GM18861 (cell line): ENCODE measurements at regions not wholly inside any gene's neighbourhood (a gene's known extent, or its start where the extent isn't known, plus 50 kb on each side); places are given as distances from the start of the nearest gene placed in this dataset.

ENCODE experiments used
- ATAC-seq: cut with Tn5 transposase; IDR thresholded peaks from one replicate; pipeline ENCODE4 v1.9.1; 2021; ENCODE audit not compliant: unreplicated experiment

DNA sequence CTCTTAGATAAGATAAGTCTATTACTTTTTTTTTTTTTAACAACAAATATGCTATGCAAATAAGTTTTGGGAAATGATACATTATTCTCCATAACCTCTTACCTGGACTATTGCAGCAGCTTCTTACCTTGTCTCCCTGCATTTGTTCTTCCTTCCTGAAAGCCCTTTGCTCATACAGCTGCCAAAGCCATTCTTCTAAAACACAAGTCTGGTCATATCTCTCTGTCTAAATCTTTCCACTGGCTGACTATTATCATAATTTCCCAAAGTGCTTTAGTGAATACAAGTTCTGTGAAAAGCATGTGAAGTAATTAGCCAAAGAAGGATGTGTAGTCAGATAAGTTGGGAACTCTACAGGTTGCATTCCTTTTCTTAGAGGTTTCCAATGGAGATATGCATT lies 115.4 kb upstream of the CNTLN start:
- ATAC-seq = no peak

GRCh38 chr9:17018540-17019196 lies 116.2 kb upstream of the CNTLN start:
- ATAC-seq = no peak

GRCh38 chr9:17017931-17018491 lies 116.8 kb upstream of the CNTLN start:
- ATAC-seq = no peak

GRCh38 chr9:17013891-17014290 lies 120.9 kb upstream of the CNTLN start:
- ATAC-seq = no peak

DNA sequence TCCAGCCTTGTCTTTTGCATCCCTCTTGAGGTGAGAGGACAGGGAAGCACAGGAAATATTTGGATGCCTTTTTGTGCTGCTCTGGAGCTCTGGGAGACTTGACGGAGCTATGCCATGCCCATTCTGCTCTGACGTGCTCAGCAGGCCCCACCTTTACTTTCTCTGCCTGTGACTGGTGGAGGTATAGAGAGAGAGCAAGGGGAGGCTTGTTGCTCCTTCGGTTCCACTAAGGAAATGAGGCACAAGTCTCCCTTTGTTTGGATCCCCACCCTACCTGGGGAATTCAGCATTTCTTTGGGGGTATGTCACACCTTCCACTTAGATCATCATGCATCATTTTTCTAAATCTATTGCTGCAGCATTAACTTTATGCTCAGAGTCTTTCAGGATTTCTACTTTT lies 121.8 kb upstream of the CNTLN start:
- no peak for ATAC-seq

GRCh38 chr9:17011880-17012279 lies 123.0 kb upstream of the CNTLN start:
- no peak for ATAC-seq

DNA sequence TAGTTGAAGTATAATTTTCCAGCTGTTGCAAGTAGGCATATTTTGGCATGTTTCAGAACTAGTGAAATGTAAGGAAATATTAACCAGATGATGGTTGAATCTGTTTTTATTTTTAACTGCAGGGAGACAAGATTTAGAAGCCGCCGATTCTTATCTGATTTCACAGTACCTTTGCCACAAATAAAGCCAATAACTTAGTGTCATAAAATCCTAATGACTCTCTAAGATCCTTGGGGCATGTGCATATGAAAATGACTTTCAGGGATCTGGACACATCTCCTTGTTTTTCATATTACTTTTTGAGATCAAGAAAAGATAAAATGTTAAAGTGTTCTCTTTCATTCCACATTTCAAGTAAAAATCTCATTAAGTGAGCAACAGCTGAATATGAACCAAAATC lies 125.8 kb upstream of the CNTLN start:
- no peak for ATAC-seq

DNA sequence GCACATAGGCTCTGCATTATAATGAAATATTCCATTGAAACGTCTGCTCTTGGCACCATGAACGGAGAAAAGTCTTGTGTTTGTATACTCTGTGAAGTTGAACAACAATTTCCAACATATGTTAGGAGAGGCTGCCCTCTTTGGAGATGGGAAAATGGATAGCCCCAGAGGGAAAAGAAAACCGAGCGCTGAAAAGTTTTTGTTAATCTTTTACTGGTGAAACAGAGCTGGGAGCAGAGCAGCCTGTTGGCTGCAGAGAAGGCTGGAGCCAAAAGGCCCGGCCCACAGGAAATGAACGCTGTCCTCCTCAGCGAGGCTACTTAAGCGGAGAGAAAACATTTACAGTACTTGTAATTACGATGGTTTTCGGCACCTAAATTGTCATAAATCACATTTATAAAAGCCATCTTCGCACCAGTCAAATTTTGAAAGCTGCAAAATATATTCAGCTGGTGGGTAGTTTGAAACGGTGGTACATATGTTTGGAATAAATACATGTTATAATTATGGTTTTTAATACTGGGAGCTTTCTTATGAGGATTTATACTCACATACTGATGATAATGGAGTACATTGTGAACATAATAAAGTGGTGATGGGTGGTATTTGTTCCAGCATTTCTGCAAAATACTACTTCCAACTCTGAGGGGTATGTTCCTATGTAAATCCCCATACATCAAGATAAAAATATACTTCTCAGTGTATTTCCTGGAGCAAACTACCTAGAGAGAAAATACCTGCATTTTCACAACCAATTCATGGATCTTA lies 129.6 kb upstream of the CNTLN start:
- no peak for ATAC-seq

GRCh38 chr9:17004500-17004899 lies 130.3 kb upstream of the CNTLN start:
- no peak for ATAC-seq

GRCh38 chr9:17003576-17004240 lies 131.1 kb upstream of the CNTLN start:
- no peak for ATAC-seq

DNA sequence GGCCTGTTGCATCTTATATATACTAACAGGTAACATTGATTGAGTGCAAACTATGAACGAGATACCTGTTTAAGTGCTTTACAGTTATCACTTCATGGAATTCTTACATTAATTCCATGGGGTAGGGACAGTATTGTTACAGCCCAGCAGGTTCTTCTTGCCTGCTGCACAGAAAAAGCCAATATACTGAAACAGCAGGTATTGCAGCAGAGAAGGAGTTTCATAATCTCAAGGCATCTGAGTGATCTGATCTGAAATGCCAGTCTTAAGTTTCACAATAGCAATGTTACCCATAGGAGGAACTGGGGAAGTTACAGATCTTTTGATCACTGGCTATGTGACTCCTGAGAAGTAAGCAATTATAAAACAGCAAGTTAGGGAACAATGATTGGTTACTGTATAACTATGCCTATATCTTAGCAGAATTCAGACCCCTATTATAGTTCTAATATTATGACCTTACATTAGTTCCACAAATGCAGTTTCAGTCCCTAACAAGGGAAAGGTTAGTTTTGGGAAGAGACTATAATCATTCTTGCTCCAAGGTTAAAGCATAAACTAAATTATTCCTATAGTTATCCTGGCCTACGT lies 126.5 kb upstream of the BNC2 start:
- ATAC-seq = no peak

DNA sequence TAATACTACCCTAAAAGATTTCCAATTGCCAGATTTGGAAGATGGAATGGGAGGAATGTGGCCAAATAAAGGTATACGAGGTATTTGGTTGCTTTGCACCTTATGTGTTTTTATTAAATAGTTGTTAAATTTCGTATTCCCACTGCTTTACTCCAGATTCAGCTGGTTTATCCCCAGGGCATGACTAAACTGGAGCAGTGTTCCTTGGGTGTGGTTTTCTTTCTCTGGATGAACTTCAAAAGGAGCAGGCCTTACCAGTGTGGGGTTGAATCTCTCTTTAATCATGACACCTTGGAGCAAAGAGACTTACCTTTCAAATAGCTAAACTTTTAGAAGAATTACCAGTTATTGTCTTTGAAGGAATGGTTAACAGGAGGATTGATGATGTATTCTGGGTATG lies 121.7 kb upstream of the BNC2 start:
- no peak for ATAC-seq

GRCh38 chr9:16987026-16987425 lies 116.6 kb upstream of the BNC2 start:
- no peak for ATAC-seq

DNA sequence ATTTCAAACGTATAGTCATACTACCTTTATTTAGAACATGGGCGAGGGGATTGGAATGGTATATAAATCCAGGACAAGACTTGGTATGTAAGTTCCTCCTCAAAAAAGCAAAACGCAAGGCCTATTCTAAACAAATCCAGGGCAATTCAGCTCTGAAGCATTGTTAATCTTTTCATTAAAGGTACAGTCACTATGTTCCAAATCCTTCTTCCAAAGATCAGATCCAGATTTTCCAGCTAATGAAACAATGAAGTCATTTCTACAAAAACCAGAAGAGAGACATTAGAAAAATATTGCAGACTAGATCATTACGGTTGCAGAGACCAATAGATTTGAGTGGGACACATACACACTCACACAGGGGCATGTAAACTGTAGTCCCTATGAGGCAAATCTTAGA lies 116.1 kb upstream of the BNC2 start:
- ATAC-seq = no peak

DNA sequence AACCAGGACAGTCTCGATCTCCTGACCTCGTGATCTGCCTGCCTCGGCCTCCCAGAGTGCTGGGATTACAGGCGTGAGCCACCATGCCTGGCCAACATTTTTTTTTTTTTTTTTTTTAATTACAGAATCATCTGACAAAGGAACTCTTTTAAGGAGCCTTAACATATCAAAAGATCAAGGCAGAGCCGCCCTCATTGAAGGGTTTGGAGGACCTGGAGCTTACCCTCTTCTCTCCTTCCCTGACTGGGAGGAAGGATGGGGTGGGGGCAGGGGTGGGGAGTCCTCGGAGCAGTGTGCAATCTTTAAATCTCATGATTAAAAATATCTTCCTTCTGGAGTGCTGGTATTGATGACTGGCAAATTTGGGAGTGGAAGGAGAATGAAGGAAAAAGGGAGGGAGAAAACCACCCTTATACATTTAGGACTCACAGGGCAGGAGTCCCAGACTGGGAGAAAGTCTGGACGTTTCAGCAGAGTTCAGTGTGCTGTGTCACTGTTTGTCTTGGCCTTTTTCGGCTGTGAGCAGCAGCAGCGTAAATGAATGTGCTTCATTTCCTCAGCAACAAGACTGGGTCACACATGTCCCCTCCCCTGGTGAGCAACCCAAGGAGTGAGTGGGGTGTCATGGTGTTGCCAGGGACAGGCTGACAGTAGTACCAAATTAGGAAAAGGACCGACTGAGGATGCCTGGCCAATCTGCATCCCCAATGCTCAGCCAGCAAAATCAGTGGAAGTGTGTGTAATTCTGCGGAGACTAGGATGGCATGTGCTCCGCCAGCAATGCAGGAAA lies 115.3 kb upstream of the BNC2 start:
- ATAC-seq = no peak

DNA sequence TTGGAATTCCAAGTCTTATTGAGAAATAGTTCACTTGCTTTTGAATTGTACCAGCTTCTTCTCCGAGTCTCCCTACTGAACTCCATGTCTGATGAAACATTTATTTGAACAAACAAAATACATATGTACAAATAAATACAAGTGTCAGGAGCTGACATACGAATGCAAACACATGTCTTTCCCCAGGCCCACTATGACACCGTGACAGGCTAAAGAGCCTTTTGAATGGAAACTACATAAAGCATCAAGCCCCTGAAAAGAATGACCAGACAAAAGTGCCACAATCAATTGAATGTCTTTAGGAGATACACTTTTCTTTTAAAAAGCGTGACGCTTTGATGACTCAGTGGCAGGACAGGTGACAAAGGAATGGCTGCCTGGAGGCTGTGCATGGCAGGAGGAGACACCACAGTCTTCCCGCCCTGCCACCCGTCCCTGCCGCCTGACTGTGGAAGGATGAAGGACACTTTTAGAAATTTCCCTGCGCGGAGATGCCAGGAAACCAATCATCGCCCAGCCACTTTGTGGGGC lies 112.4 kb upstream of the BNC2 start:
- ATAC-seq = no peak

GRCh38 chr9:16976427-16976826 lies 106.0 kb upstream of the BNC2 start:
- ATAC-seq = no peak

DNA sequence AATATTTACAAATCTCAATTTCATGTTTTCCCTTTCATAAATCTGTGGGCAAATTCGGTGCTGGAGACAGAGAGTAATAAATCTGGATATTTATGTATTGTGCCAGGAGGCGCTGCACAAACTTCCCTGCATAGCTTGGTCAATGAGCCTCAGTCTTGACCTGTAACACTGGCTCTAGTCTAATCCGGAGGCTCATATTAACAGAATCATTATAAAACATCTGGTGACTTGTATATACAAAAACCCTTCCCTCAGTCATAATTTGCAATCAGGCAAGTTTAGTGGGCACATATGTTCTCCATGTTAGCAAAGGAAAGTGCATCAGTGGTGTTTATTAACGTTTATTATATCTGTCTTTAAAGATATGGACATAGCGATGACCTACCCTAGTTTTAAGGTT lies 104.0 kb upstream of the BNC2 start:
- no peak for ATAC-seq

GRCh38 chr9:16970321-16970720 lies 99.9 kb upstream of the BNC2 start:
- no peak for ATAC-seq

DNA sequence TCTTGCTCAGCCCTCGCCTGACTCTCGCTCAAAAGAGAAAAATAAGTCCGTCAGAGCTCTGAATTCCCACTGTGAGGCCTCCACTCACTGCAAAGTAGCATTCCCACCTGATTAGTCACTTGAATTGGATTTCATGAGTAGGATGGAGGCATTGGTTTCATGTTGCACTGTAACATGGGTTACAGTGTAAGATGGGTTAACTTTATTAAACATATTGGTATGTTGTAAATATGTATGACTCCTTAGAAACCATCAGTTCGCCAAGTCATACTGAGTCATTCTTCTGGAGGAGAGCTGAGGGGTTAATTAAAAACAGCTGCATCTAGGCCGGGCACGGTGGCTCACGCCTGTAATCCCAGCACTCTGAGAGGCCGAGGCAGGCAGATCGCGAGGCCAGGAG lies 93.8 kb upstream of the BNC2 start:
- no peak for ATAC-seq

DNA sequence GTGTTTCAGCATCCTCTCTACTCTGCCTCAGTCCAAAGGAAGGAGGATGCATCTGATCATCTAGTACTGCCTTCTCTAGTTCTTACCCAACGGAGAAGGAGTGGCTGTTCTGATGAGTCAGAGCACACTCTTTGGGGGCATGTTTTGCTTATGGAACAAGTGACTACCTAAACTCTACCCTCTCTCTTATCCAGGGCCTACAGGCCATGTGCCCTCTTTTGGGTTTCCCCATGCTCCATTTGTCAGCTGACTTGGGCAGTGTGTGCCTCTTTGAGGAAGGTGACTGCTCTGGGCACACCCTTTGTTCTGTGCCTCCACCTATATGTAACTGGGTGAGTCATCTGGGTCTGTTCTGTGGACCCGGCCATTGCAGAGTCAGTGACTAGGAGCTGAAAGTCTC lies 89.6 kb upstream of the BNC2 start:
- no peak for ATAC-seq
